ENCODE measurements at regions not wholly inside any gene's neighbourhood (a gene's known extent, or its start where the extent isn't known, plus 50 kb on each side); places are given as distances from the start of the nearest gene placed in this dataset.

DNA sequence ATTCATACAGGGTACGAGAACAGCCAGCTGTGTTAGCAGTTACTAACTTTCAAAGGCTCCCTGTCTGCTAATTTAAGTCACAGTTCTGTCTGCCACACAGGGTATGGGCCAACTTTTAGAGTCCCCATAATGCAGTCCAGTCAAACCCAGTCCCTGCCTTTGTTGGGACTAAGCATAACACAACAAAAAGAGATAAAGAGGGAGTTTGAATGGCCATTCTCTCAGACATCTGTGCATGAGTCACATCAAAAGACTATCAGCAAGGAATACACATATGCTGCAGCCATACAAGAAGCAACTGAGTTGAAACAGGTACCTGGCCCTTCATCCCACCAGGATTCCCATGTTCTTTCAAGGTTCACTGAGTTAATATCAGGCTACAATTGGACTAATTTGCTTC lies 744.5 kb upstream of the C9orf72 start:
- ChIA-PET POLR2A (no interaction called here), CTCF (no interaction called here)
- Histone ChIP-seq H3K9me1 (replicated peaks; ENCODE audit: control insufficient read depth, extremely low read depth, insufficient read depth, low read length) (no peaks in the 10 kb centered on the region), H3K4me2 (ENCODE audit: insufficient read depth, low read length) (no peak overlapping the region), H3K4me1 (ENCODE audit: control insufficient read depth, extremely low read depth, insufficient read depth, low read length) (no peaks in the 10 kb centered on the region), H3K36me3 (ENCODE audit: control insufficient read depth in 2 of 2, extremely low read depth in 1 of 2, insufficient read depth in 2 of 2, low read length in 2 of 2) (no peaks in the 10 kb centered on the region), H3K27me3 (ENCODE audit: control insufficient read depth in 2 of 2, insufficient read depth in 2 of 2, low read length in 2 of 2) (no peaks in the 10 kb centered on the region), H3K4me3 (replicated peaks in 1 of 3; ENCODE audit: insufficient read depth in 1 of 3, low read depth in 1 of 3, low read length in 3 of 3) (no peak overlapping the region), H3K27ac (ENCODE audit: insufficient read depth, low read depth, low read length) (no peak overlapping the region), H4K20me1 (replicated peaks; ENCODE audit: control insufficient read depth, extremely low read depth, insufficient read depth, low read length) (no peaks in the 10 kb centered on the region), H3K9me3 (replicated peaks; ENCODE audit: control insufficient read depth, insufficient read depth, low read length) (no peaks in the 10 kb centered on the region), H3K9ac (replicated peaks; ENCODE audit: extremely low read depth, insufficient read depth, low read length) (no peak overlapping the region), H3K79me2 (ENCODE audit: control insufficient read depth, insufficient read depth, low read length) (no peaks in the 10 kb centered on the region), H2AFZ (ENCODE audit: low read depth, low read length) (no peak overlapping the region)
- intact Hi-C loops (cut with micrococcal nuclease) = loop anchor here (10.0 kb wide), 1 partner anchor 57 kb away; no protein-coding TSS in a partner anchor
- dilution Hi-C loops (cut with MboI; ENCODE audit: extremely low pct_ligation_motif_present, low sequenced_read_pairs) = no loop called here
- TF ChIP-seq POLR2A (IDR thresholded peaks at IDR 0.05; ENCODE audit: low read depth, low read length) (no peak), JUN (IDR thresholded peaks at IDR 0.05; ENCODE audit: borderline replicate concordance, insufficient read depth, insufficient read length, low read depth) (no peak)
- no TSS peak for BruUV-seq (replicated peaks)
- FAIRE-seq (no peak), DNase-seq (ENCODE audit: low read depth, low spot score) (no peak)

DNA sequence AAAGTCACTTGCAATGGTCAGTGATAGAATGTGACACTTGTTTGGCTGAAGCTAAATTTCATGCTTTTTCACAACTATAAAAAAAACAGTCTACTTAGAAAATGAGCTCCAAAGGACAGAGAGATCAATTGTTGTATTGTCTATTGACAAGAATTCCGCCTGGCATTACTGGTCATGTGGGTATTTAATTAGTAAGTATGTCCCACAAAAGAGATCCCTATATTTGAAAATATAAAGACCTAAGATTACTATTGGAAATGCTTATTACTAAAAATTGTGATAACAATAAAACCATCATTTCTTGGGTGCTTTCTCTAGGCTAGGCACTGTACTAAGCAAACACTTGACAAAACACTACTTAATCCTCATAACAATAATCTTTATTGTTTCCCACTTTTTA lies 745.2 kb upstream of the C9orf72 start:
- Histone ChIP-seq H3K4me1 (ENCODE audit: control insufficient read depth, extremely low read depth, insufficient read depth, low read length) (no peaks in the 10 kb centered on the region), H3K27ac (ENCODE audit: insufficient read depth, low read depth, low read length) (no peak overlapping the region), H3K36me3 (ENCODE audit: control insufficient read depth in 2 of 2, extremely low read depth in 1 of 2, insufficient read depth in 2 of 2, low read length in 2 of 2) (no peaks in the 10 kb centered on the region), H3K79me2 (ENCODE audit: control insufficient read depth, insufficient read depth, low read length) (no peaks in the 10 kb centered on the region), H3K9ac (replicated peaks; ENCODE audit: extremely low read depth, insufficient read depth, low read length) (no peak overlapping the region), H3K4me2 (ENCODE audit: insufficient read depth, low read length) (no peak overlapping the region), H3K9me3 (replicated peaks; ENCODE audit: control insufficient read depth, insufficient read depth, low read length) (no peaks in the 10 kb centered on the region), H4K20me1 (replicated peaks; ENCODE audit: control insufficient read depth, extremely low read depth, insufficient read depth, low read length) (no peaks in the 10 kb centered on the region), H3K9me1 (replicated peaks; ENCODE audit: control insufficient read depth, extremely low read depth, insufficient read depth, low read length) (no peaks in the 10 kb centered on the region), H3K4me3 (replicated peaks in 1 of 3; ENCODE audit: insufficient read depth in 1 of 3, low read depth in 1 of 3, low read length in 3 of 3) (no peak overlapping the region), H3K27me3 (ENCODE audit: control insufficient read depth in 2 of 2, insufficient read depth in 2 of 2, low read length in 2 of 2) (no peaks in the 10 kb centered on the region), H2AFZ (ENCODE audit: low read depth, low read length) (no peak overlapping the region)
- no TSS peak for BruUV-seq (replicated peaks)
- ChIA-PET CTCF (no interaction called here), POLR2A (no interaction called here)
- intact Hi-C loops (cut with micrococcal nuclease) (loop anchor here (10.0 kb wide), 1 partner anchor 56 kb away; no protein-coding TSS in a partner anchor), dilution Hi-C loops (cut with MboI; ENCODE audit: extremely low pct_ligation_motif_present, low sequenced_read_pairs) (no loop called here)
- FAIRE-seq (no peak), DNase-seq (ENCODE audit: low read depth, low spot score) (no peak)
- TF ChIP-seq, protein P1, sequence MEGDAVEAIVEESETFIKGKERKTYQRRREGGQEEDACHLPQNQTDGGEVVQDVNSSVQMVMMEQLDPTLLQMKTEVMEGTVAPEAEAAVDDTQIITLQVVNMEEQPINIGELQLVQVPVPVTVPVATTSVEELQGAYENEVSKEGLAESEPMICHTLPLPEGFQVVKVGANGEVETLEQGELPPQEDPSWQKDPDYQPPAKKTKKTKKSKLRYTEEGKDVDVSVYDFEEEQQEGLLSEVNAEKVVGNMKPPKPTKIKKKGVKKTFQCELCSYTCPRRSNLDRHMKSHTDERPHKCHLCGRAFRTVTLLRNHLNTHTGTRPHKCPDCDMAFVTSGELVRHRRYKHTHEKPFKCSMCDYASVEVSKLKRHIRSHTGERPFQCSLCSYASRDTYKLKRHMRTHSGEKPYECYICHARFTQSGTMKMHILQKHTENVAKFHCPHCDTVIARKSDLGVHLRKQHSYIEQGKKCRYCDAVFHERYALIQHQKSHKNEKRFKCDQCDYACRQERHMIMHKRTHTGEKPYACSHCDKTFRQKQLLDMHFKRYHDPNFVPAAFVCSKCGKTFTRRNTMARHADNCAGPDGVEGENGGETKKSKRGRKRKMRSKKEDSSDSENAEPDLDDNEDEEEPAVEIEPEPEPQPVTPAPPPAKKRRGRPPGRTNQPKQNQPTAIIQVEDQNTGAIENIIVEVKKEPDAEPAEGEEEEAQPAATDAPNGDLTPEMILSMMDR (IDR thresholded peaks at IDR 0.05; ENCODE audit: extremely low read depth in 1 of 2, insufficient read depth in 1 of 2, low read depth in 1 of 2, low read length in 2 of 2) = no peak
- TF ChIP-seq EZH2 (IDR thresholded peaks at IDR 0.05; ENCODE audit: borderline replicate concordance, low read depth, low read length, severe bottlenecking) (no peak), JUN (IDR thresholded peaks at IDR 0.05; ENCODE audit: borderline replicate concordance, insufficient read depth, insufficient read length, low read depth) (no peak), POLR2AphosphoS5 (IDR thresholded peaks at IDR 0.05; ENCODE audit: insufficient read depth, low read depth, low read length) (no peak), GATA2 (IDR thresholded peaks at IDR 0.05; ENCODE audit: insufficient read depth, insufficient read length, low read depth, low read length) (no peak), POLR2A (IDR thresholded peaks at IDR 0.05; ENCODE audit: low read depth, low read length) (no peak), FOS (IDR thresholded peaks at IDR 0.05; ENCODE audit: borderline replicate concordance, insufficient read depth, low read length) (no peak), MYC (IDR thresholded peaks at IDR 0.05; ENCODE audit: low read depth, low read length) (no peak)
- TF ChIP-seq, protein P2, sequence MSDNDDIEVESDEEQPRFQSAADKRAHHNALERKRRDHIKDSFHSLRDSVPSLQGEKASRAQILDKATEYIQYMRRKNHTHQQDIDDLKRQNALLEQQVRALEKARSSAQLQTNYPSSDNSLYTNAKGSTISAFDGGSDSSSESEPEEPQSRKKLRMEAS (IDR thresholded peaks at IDR 0.05; ENCODE audit: insufficient read depth, insufficient read length) = no peak
